Activated naive CD8-positive, alpha-beta T cell treated with anti-CD3 and anti-CD28 coated beads for 36 hours (primary cell): ENCODE measurements at regions not wholly inside any gene's neighbourhood (a gene's known extent, or its start where the extent isn't known, plus 50 kb on each side); places are given as distances from the start of the nearest gene placed in this dataset.

Experiments used
- DNase-seq: peaks from one replicate; pipeline ENCODE4 v3.0.0; 2021
- H3K27ac Mint-ChIP-seq: one replicate; pipeline ENCODE4 v1.8.0; 2022; ENCODE audit warnings: mild to moderate bottlenecking, moderate library complexity, mixed read lengths
- H3K27me3 Mint-ChIP-seq: one replicate; pipeline ENCODE4 v1.8.0; 2022; ENCODE audit warnings: mild to moderate bottlenecking, mixed read lengths
- H3K36me3 Mint-ChIP-seq: one replicate; pipeline ENCODE4 v1.8.0; 2021; ENCODE audit warnings: mild to moderate bottlenecking, mixed read lengths
- H3K4me1 Mint-ChIP-seq: one replicate; pipeline ENCODE4 v1.8.0; 2021; ENCODE audit warnings: mixed read lengths
- H3K4me3 Mint-ChIP-seq: one replicate; pipeline ENCODE4 v1.8.0; 2022; ENCODE audit warnings: mild to moderate bottlenecking, moderate library complexity, mixed read lengths
- H3K9me3 Mint-ChIP-seq: one replicate; pipeline ENCODE4 v1.8.0; 2022; ENCODE audit warnings: mixed read lengths

- H3K4me3 Mint-ChIP-seq = no peak overlapping the region
These were observed 350.8 kb downstream of the CYRIA start for GRCh38 chr2:16314691-16315457.

GRCh38 chr2:16314001-16314400 lies 351.6 kb downstream of the CYRIA start:
- no peaks in the 10 kb centered on the region for H3K4me1 Mint-ChIP-seq
- no peak overlapping the region for H3K4me3 Mint-ChIP-seq
- no peak overlapping the region for H3K27ac Mint-ChIP-seq
- no peaks in the 10 kb centered on the region for H3K9me3 Mint-ChIP-seq
- DNase-seq = no peak
- H3K27me3 Mint-ChIP-seq = peaks cover 3% of the 10 kb centered on the region
- no peaks in the 10 kb centered on the region for H3K36me3 Mint-ChIP-seq

More at GRCh38 chr2:16314691-16315457, 350.8 kb downstream of the CYRIA start:
- Mint-ChIP-seq H3K27me3 (peaks cover 3% of the 10 kb centered on the region), H3K9me3 (no peaks in the 10 kb centered on the region), H3K4me1 (no peaks in the 10 kb centered on the region), H3K27ac (no peak overlapping the region), H3K36me3 (no peaks in the 10 kb centered on the region)
- no peak for DNase-seq

- Mint-ChIP-seq H3K36me3 (no peaks in the 10 kb centered on the region), H3K27ac (no peak overlapping the region), H3K27me3 (peaks cover 3% of the 10 kb centered on the region), H3K4me3 (no peak overlapping the region), H3K4me1 (no peaks in the 10 kb centered on the region), H3K9me3 (no peaks in the 10 kb centered on the region)
- no peak for DNase-seq
These were observed 352.2 kb downstream of the CYRIA start for GRCh38 chr2:16313235-16313975.

- no peak for DNase-seq
- no peaks in the 10 kb centered on the region for H3K36me3 Mint-ChIP-seq
- no peaks in the 10 kb centered on the region for H3K9me3 Mint-ChIP-seq
- no peak overlapping the region for H3K27ac Mint-ChIP-seq
- peaks cover 3% of the 10 kb centered on the region for H3K27me3 Mint-ChIP-seq
- H3K4me1 Mint-ChIP-seq = no peaks in the 10 kb centered on the region
- no peak overlapping the region for H3K4me3 Mint-ChIP-seq
These were observed 352.9 kb downstream of the CYRIA start for GRCh38 chr2:16312771-16313170.

GRCh38 chr2:16311521-16312440 lies 353.9 kb downstream of the CYRIA start:
- no peak overlapping the region for H3K4me3 Mint-ChIP-seq
- H3K9me3 Mint-ChIP-seq = no peaks in the 10 kb centered on the region
- no peak overlapping the region for H3K27ac Mint-ChIP-seq
- H3K36me3 Mint-ChIP-seq = no peaks in the 10 kb centered on the region
- no peak for DNase-seq
- H3K27me3 Mint-ChIP-seq = peaks cover 8% of the 10 kb centered on the region
- H3K4me1 Mint-ChIP-seq = no peaks in the 10 kb centered on the region

- Mint-ChIP-seq H3K4me1 (no peaks in the 10 kb centered on the region), H3K9me3 (no peaks in the 10 kb centered on the region), H3K27me3 (peaks cover 20% of the 10 kb centered on the region), H3K4me3 (no peak overlapping the region), H3K27ac (no peak overlapping the region), H3K36me3 (no peaks in the 10 kb centered on the region)
- DNase-seq = no peak
These were observed 356.8 kb downstream of the CYRIA start for GRCh38 chr2:16308816-16309215.

- peaks cover 2% of the 10 kb centered on the region for H3K9me3 Mint-ChIP-seq
- peaks cover 48% of the 10 kb centered on the region for H3K27me3 Mint-ChIP-seq
- H3K27ac Mint-ChIP-seq = no peak overlapping the region
- H3K4me3 Mint-ChIP-seq = no peak overlapping the region
- no peak for DNase-seq
- H3K4me1 Mint-ChIP-seq = peaks cover 8% of the 10 kb centered on the region
- H3K36me3 Mint-ChIP-seq = no peaks in the 10 kb centered on the region
These were observed 360.6 kb downstream of the CYRIA start for GRCh38 chr2:16304876-16305590.

GRCh38 chr2:16303761-16304160 lies 361.9 kb downstream of the CYRIA start:
- Mint-ChIP-seq H3K36me3 (no peaks in the 10 kb centered on the region), H3K4me3 (no peak overlapping the region), H3K27ac (no peak overlapping the region), H3K9me3 (peaks cover 2% of the 10 kb centered on the region), H3K27me3 (peaks cover 48% of the 10 kb centered on the region), H3K4me1 (peaks cover 8% of the 10 kb centered on the region)
- DNase-seq = no peak

- peak overlapping the region; percentile 40 for H3K4me3 Mint-ChIP-seq
- no peaks in the 10 kb centered on the region for H3K36me3 Mint-ChIP-seq
- no peak overlapping the region for H3K27ac Mint-ChIP-seq
- H3K27me3 Mint-ChIP-seq = peaks cover 48% of the 10 kb centered on the region
- peaks cover 8% of the 10 kb centered on the region for H3K4me1 Mint-ChIP-seq
- DNase-seq = no peak
- peaks cover 2% of the 10 kb centered on the region for H3K9me3 Mint-ChIP-seq
These were observed 362.4 kb downstream of the CYRIA start for GRCh38 chr2:16303273-16303577.

- H3K27me3 Mint-ChIP-seq = peaks cover 48% of the 10 kb centered on the region
- H3K4me1 Mint-ChIP-seq = peaks cover 8% of the 10 kb centered on the region
- H3K36me3 Mint-ChIP-seq = no peaks in the 10 kb centered on the region
- no peak for DNase-seq
- peak overlapping the region; percentile 40 for H3K4me3 Mint-ChIP-seq
- H3K27ac Mint-ChIP-seq = no peak overlapping the region
- H3K9me3 Mint-ChIP-seq = peaks cover 2% of the 10 kb centered on the region
These were observed 362.3 kb downstream of the MYCN start for GRCh38 chr2:16302431-16303272.

- H3K4me1 Mint-ChIP-seq = peaks cover 8% of the 10 kb centered on the region
- H3K36me3 Mint-ChIP-seq = no peaks in the 10 kb centered on the region
- H3K4me3 Mint-ChIP-seq = no peak overlapping the region
- peaks cover 43% of the 10 kb centered on the region for H3K27me3 Mint-ChIP-seq
- no peak for DNase-seq
- peaks cover 2% of the 10 kb centered on the region for H3K9me3 Mint-ChIP-seq
- H3K27ac Mint-ChIP-seq = no peak overlapping the region
These were observed 361.6 kb downstream of the MYCN start for GRCh38 chr2:16301961-16302360.

- no peak overlapping the region for H3K27ac Mint-ChIP-seq
- peaks cover 8% of the 10 kb centered on the region for H3K4me1 Mint-ChIP-seq
- peaks cover 2% of the 10 kb centered on the region for H3K9me3 Mint-ChIP-seq
- no peak overlapping the region for H3K4me3 Mint-ChIP-seq
- peaks cover 29% of the 10 kb centered on the region for H3K27me3 Mint-ChIP-seq
- no peak for DNase-seq
- no peaks in the 10 kb centered on the region for H3K36me3 Mint-ChIP-seq
These were observed 358.5 kb downstream of the MYCN start for GRCh38 chr2:16298866-16299265.

GRCh38 chr2:16296331-16297250 lies 356.2 kb downstream of the MYCN start:
- Mint-ChIP-seq H3K36me3 (no peaks in the 10 kb centered on the region), H3K27ac (no peak overlapping the region), H3K9me3 (peaks cover 2% of the 10 kb centered on the region), H3K4me3 (no peak overlapping the region), H3K27me3 (peaks cover 11% of the 10 kb centered on the region), H3K4me1 (no peaks in the 10 kb centered on the region)
- DNase-seq = no peak
